AG04449 (cell line): ENCODE measurements at regions not wholly inside any gene's neighbourhood (a gene's known extent, or its start where the extent isn't known, plus 50 kb on each side); places are given as distances from the start of the nearest gene placed in this dataset.

ENCODE experiments used
- CTCF ChIA-PET: fragments of 350-600 bp; formaldehyde crosslinking; extraction: SDS; loops from one replicate; lab custom pipeline; 2021; ENCODE audit warnings: antibody characterized with exemption; lab: Yijun Ruan, JAX
- POLR2A ChIA-PET: fragments of 400-600, 350-600 bp; formaldehyde crosslinking; extraction: SDS; loops from one replicate; lab custom pipeline; 2020; ENCODE audit warnings: antibody characterized with exemption, inconsistent platforms; lab: Yijun Ruan, JAX
- DNase-seq: peaks from one replicate; pipeline ENCODE4 v3.0.0-alpha.2; 2010; ENCODE audit warnings: low read depth, low spot score
- H3K4me3 ChIP-seq: 2 replicates; pipeline ENCODE4 v1.5.1; 2011; ENCODE audit warnings: low read depth, mild to moderate bottlenecking, control low read depth, low read length
- CTCF ChIP-seq: IDR thresholded peaks from one replicate; pipeline ENCODE4 v1.5.1; 2011; ENCODE audit warnings: mild to moderate bottlenecking, moderate library complexity, low read length, control low read depth, inconsistent platforms; ENCODE audit not compliant: insufficient read depth; ENCODE audit errors: missing control alignments

- DNase-seq, result no peak
- no peak overlapping the region for H3K4me3 ChIP-seq
- ChIA-PET POLR2A (no interaction called here), CTCF (interaction anchor here (0.8 to 1.5 kb wide), 3 partner anchors 8 to 81 kb away, joined by 3 to 4 read pairs (median 4); no protein-coding TSS in a partner anchor)
- no peak for TF ChIP-seq CTCF
Measured at GRCh38 chr2:207244971-207245925, 79.5 kb upstream of the KLF7 start.

GRCh38 chr2:207248702-207249377 is 83.1 kb upstream of the KLF7 start:
- POLR2A ChIA-PET, result interaction anchor here (1.3 kb wide), 1 partner anchor 9 kb away, joined by 5 read pairs; no protein-coding TSS in a partner anchor
- DNase-seq, result no peak

GRCh38 chr2:207251022-207251421 is 85.3 kb upstream of the KLF7 start:
- no peak for DNase-seq
- TF ChIP-seq CTCF, result no peak
- ChIA-PET CTCF (interaction anchor here (1.0 to 3.0 kb wide), 2 partner anchors 12 to 222 kb away, joined by 3 to 25 read pairs; no protein-coding TSS in a partner anchor), POLR2A (interaction anchor here (0.5 to 2.5 kb wide), 5 partner anchors 8 to 88 kb away, joined by 4 to 17 read pairs (median 5); partner anchors contain the start of gene KLF7)
- H3K4me3 ChIP-seq, result no peak overlapping the region

More at GRCh38 chr2:207248702-207249377, 83.1 kb upstream of the KLF7 start:
- CTCF ChIA-PET, result interaction anchor here (1.0 to 1.5 kb wide), 5 partner anchors 9 to 224 kb away, joined by 3 to 7 read pairs (median 3); no protein-coding TSS in a partner anchor
- no peak for TF ChIP-seq CTCF
- H3K4me3 ChIP-seq, result no peak overlapping the region

GRCh38 chr2:207251573-207252192 is 85.9 kb upstream of the KLF7 start:
- POLR2A ChIA-PET, result interaction anchor here (0.5 to 2.5 kb wide), 5 partner anchors 12 to 89 kb away, joined by 3 to 17 read pairs (median 5); partner anchors contain the start of gene KLF7
- no peak overlapping the region for H3K4me3 ChIP-seq
- CTCF ChIA-PET, result interaction anchor here (1.0 to 3.0 kb wide), 2 partner anchors 13 to 222 kb away, joined by 3 to 25 read pairs; no protein-coding TSS in a partner anchor
- TF ChIP-seq CTCF, result no peak
- no peak for DNase-seq

GRCh38 chr2:207252416-207252815 is 86.7 kb upstream of the KLF7 start:
- POLR2A ChIA-PET, result interaction anchor here (2.5 kb wide), 1 partner anchor 87 kb away, joined by 17 read pairs; the partner anchor contains the start of gene KLF7
- TF ChIP-seq CTCF, result no peak
- no peak overlapping the region for H3K4me3 ChIP-seq
- DNase-seq, result no peak
- CTCF ChIA-PET, result interaction anchor here (1.0 to 3.0 kb wide), 2 partner anchors 13 to 451 kb away, joined by 3 to 25 read pairs; no protein-coding TSS in a partner anchor
